GM19463 (cell line): ENCODE measurements at regions not wholly inside any gene's neighbourhood (a gene's known extent, or its start where the extent isn't known, plus 50 kb on each side); places are given as distances from the start of the nearest gene placed in this dataset.

Experiments
- ATAC-seq: cut with Tn5 transposase; IDR thresholded peaks from one replicate; pipeline ENCODE4 v1.9.1; 2021; ENCODE audit warnings: mild to moderate bottlenecking, moderate library complexity; ENCODE audit not compliant: unreplicated experiment

- ATAC-seq = no peak
Measured at GRCh38 chr15:77541421-77542181, 91.1 kb downstream of the LINGO1 start.

- no peak for ATAC-seq
Measured at GRCh38 chr15:77540312-77541060, 92.2 kb downstream of the LINGO1 start.

- ATAC-seq = no peak
Measured at GRCh38 chr15:77538793-77539497, 93.8 kb downstream of the LINGO1 start.

GRCh38 chr15:77538027-77538451, 94.7 kb downstream of the LINGO1 start:
- peak; percentile 89 for ATAC-seq

GRCh38 chr15:77537006-77537405, 95.7 kb downstream of the LINGO1 start:
- no peak for ATAC-seq

GRCh38 chr15:77535845-77536244, 96.9 kb downstream of the LINGO1 start:
- no peak for ATAC-seq
